ENCODE measurements at regions not wholly inside any gene's neighbourhood (a gene's known extent, or its start where the extent isn't known, plus 50 kb on each side); places are given as distances from the start of the nearest gene placed in this dataset.

DNA sequence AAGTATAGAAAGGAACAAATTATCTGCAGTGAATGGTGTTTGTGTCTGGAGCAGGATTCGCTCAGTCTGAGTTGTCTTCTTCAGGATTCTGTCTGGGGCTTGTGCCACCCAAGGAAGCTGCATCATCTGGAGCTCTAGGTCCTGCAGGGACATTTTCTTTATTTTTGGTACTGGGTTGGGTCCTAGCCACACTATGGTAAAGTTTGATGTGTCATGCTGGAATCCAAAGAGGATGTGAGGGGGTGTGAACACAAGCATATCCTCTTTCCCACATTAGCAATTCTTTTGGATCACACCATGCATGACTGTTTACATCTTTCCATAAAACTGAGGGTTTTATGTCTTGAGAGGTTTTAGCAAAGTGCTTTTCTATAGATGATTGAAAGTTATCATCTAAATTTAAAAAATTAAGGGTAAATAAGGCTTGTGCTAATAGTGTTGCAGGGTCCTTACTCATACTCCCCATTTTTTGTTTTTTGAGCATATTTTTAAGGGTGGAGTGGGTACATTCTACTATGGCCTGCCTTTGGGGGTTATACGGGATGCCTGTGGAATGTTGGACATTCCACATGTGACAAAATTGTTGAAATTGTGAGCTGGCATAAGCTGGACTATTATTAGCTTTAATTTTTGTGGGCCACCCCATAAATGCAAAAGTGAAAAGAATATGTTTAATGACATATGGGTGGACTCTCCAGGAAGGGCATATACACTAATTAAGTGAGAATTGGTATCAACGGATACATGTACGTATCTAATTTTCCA is 152.0 kb upstream of the HMCN1 start:
- Histone ChIP-seq H3K9ac (replicated peaks; ENCODE audit: extremely low read depth, insufficient read depth, low read length) (no peak overlapping the region), H3K4me2 (ENCODE audit: insufficient read depth, low read length) (no peak overlapping the region)
- BruUV-seq (replicated peaks): no TSS peak

More for the DNA sequence above, 152.0 kb upstream of the HMCN1 start:
- intact Hi-C loops (cut with micrococcal nuclease): no loop called here
- dilution Hi-C loops (cut with MboI; ENCODE audit: extremely low pct_ligation_motif_present, low sequenced_read_pairs): no loop called here
- CTCF ChIA-PET: interaction anchor here (0.7 to 2.3 kb wide), 6 partner anchors 13 to 99 kb away, joined by 3 to 21 read pairs (median 4); no protein-coding TSS in a partner anchor
- FAIRE-seq: no peak
- TF ChIP-seq, protein P1, sequence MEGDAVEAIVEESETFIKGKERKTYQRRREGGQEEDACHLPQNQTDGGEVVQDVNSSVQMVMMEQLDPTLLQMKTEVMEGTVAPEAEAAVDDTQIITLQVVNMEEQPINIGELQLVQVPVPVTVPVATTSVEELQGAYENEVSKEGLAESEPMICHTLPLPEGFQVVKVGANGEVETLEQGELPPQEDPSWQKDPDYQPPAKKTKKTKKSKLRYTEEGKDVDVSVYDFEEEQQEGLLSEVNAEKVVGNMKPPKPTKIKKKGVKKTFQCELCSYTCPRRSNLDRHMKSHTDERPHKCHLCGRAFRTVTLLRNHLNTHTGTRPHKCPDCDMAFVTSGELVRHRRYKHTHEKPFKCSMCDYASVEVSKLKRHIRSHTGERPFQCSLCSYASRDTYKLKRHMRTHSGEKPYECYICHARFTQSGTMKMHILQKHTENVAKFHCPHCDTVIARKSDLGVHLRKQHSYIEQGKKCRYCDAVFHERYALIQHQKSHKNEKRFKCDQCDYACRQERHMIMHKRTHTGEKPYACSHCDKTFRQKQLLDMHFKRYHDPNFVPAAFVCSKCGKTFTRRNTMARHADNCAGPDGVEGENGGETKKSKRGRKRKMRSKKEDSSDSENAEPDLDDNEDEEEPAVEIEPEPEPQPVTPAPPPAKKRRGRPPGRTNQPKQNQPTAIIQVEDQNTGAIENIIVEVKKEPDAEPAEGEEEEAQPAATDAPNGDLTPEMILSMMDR (IDR thresholded peaks at IDR 0.05; ENCODE audit: extremely low read depth in 1 of 2, insufficient read depth in 1 of 2, low read depth in 1 of 2, low read length in 2 of 2): no peak
- TF ChIP-seq EZH2 (IDR thresholded peaks at IDR 0.05; ENCODE audit: borderline replicate concordance, low read depth, low read length, severe bottlenecking) (no peak), JUN (IDR thresholded peaks at IDR 0.05; ENCODE audit: borderline replicate concordance, insufficient read depth, insufficient read length, low read depth) (no peak), POLR2A (IDR thresholded peaks at IDR 0.05; ENCODE audit: low read depth, low read length) (no peak), GATA2 (IDR thresholded peaks at IDR 0.05; ENCODE audit: insufficient read depth, insufficient read length, low read depth, low read length) (no peak), MYC (IDR thresholded peaks at IDR 0.05; ENCODE audit: low read depth, low read length) (no peak)
- TF ChIP-seq, protein P2, sequence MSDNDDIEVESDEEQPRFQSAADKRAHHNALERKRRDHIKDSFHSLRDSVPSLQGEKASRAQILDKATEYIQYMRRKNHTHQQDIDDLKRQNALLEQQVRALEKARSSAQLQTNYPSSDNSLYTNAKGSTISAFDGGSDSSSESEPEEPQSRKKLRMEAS (IDR thresholded peaks at IDR 0.05; ENCODE audit: insufficient read depth, insufficient read length): no peak
- Histone ChIP-seq H4K20me1 (replicated peaks; ENCODE audit: control insufficient read depth, extremely low read depth, insufficient read depth, low read length) (no peaks in the 10 kb centered on the region), H3K4me3 (replicated peaks in 1 of 3; ENCODE audit: insufficient read depth in 1 of 3, low read depth in 1 of 3, low read length in 3 of 3) (no peak overlapping the region), H3K79me2 (ENCODE audit: control insufficient read depth, insufficient read depth, low read length) (no peaks in the 10 kb centered on the region), H3K9me1 (replicated peaks; ENCODE audit: control insufficient read depth, extremely low read depth, insufficient read depth, low read length) (no peaks in the 10 kb centered on the region), H3K4me1 (ENCODE audit: control insufficient read depth, extremely low read depth, insufficient read depth, low read length) (no peaks in the 10 kb centered on the region), H3K27ac (ENCODE audit: insufficient read depth, low read depth, low read length) (no peak overlapping the region), H2AFZ (ENCODE audit: low read depth, low read length) (no peak overlapping the region), H3K9me3 (replicated peaks; ENCODE audit: control insufficient read depth, insufficient read depth, low read length) (no peaks in the 10 kb centered on the region), H3K27me3 (ENCODE audit: control insufficient read depth in 2 of 2, insufficient read depth in 2 of 2, low read length in 2 of 2) (peaks cover 0 to 1% of the 10 kb centered on the region in 2 experiments), H3K36me3 (ENCODE audit: control insufficient read depth in 2 of 2, extremely low read depth in 1 of 2, insufficient read depth in 2 of 2, low read length in 2 of 2) (no peaks in the 10 kb centered on the region)
- POLR2A ChIA-PET: no interaction called here
- DNase-seq (ENCODE audit: low read depth, low spot score): no peak

Measured in endothelial cell of umbilical vein (primary cell).